HG02938 (cell line): ENCODE measurements at regions not wholly inside any gene's neighbourhood (a gene's known extent, or its start where the extent isn't known, plus 50 kb on each side); places are given as distances from the start of the nearest gene placed in this dataset.
"Not testable (repeated sequence)": the region's sequence is repeated elsewhere in the genome, so short reads cannot be mapped to it uniquely, and the experiment has no call there.

Experiments
- ATAC-seq: cut with Tn5 transposase; IDR thresholded peaks from one replicate; pipeline ENCODE4 v1.9.1; 2021; ENCODE audit warnings: mild to moderate bottlenecking, moderate library complexity; ENCODE audit not compliant: unreplicated experiment

DNA sequence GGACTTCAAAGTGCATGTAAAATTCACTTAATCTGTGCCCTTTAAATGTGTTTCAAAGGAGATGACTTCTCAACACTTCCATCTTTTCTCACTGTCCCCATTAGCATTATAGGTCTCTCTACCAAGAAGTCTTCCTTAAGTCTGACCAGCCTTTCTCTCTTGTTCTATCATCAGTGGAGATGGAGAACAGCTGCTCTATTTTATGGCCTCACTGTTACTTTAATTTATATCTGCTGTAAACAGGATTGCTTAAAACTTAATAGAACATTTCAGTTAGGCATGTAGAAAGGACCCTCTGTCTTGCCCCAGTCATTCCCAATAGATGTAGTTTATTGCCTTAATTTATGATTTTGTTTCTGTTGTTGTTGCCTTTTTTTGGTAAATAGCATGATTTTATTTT is 86.0 kb upstream of the CDC42EP3 start:
- ATAC-seq = not testable (repeated sequence)

DNA sequence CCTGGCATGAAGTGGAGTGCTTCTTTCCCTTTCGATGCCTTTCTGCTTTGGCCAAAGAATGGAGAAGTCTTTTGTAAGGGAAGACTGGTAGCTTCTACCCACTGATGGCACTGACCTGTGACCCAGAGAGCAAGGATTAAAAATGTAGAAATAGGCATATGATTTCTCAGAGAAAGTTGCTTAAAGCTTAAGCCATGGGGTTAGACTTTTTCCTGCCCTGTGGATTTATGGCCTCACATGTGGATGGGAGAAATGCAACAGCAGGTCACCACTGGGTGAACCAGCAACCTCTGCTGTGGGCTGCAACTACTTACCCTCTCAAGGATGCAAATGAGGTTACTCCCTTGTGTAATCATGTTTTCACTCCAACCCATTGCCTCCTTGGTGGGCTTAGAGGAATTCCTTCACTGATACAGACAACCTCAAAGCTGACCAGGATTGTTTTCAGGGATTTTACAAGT is 86.7 kb upstream of the CDC42EP3 start:
- not testable (repeated sequence) for ATAC-seq

DNA sequence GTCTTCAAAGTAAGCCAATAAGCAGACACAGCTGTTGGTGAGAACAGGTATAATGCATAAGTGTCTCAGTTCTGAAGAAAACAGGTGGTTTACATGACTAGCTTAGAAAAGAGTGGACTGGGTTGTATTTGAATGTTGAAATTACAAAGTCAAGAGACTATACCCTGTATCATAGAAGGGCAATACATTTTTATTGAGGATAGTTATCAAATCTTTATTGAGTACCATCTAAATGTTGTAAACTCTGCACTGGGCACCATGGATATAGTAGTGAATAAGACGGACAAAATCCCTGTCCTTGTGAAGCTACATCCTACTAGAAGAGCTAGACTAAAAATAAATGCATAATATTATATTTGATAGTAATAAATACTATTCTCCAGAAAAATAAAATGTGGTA is 88.5 kb upstream of the CDC42EP3 start:
- not testable (repeated sequence) for ATAC-seq

DNA sequence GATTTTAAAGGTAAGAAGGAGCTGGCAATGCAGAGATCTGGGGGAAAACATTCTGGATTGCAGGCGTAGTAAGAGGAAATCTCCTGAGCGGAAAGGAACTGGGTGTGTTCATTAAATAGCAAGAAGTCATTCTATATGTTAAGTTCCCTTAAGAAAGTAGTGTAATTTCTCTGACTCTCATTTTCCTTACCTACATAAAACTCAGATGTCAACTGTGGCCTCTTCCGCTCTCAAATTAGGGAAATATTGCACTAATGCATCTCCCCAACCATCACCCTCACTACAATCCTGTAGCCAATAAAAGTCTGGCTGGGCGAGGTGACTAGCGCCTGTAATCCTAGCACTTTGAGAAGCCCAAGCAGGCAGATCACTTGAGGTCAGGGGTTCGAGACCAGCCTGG is 89.0 kb upstream of the CDC42EP3 start:
- ATAC-seq = no peak

DNA sequence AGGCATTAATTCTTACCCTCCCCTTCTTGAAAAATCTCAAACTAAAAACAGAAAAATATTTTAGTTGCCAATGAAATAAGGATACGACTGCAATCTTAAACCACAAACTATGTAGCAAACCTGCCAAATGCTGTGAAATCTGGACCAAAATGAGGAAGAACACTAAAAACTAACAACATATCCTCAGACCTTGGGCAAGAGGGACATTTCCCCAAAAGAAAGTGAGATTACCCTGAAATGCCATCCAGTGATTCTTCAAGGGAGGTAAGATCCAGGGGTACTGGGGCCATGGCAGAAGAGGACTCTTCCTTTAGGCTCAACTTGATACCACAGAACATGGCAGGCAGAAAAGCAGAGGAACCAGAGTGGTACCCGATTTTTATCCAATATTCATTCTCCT is 90.8 kb upstream of the CDC42EP3 start:
- ATAC-seq = not testable (repeated sequence)

DNA sequence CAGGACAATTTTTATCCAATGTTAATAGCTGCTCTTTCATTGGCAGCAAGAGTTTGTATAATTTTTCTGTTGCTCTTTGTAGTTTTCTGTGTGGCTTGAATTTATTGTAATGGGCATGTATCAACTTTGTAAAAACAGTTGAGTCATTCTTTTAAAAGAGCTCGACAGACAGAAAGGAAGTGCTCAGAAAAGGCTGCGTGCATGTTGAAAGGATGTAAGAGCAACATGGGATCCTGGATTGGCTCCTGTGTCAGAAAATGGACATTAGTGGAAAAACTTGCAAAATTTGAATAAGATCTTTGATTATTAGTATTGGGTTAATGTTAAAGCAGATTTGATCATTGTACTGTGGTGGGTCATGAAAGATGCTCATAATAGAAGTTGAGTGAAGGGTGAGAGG is 93.3 kb upstream of the CDC42EP3 start:
- ATAC-seq = no peak

DNA sequence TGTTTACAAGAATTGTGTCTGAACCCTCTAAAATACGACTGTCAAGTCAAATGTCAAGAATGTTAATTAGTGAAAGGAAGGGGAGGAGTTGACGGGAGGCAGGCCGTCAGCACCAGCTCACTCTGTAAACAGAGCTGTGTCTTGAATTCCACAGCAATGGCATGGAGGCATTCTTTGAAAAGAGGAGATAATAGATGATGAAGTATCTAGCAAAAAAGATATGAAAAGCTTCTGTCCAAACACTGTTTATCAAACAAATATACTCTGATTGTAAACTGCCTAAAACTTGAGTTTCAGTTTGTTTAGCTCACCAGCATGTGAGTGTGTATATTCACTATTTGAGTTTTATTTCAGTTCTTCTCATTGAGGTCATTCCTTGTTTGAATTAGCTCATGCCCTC is 94.7 kb upstream of the CDC42EP3 start:
- no peak for ATAC-seq

DNA sequence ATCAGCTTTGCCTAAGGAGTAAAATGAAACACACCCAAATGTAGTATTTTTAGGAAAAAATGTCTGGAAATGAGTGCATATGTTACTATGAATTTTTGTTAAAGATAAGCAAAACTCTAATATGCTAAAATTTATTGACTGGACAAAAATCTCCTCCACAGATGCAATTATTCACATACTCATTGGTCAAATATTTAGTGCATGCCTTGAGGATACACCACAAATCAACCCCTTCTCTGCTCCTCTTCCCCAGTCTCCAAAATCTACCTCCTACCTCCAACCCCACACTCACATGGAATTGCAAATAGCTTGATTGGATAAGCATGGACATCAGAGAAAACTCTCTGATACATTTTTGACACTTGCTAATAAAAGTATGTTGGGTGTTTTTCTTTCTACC is 95.6 kb upstream of the CDC42EP3 start:
- no peak for ATAC-seq

DNA sequence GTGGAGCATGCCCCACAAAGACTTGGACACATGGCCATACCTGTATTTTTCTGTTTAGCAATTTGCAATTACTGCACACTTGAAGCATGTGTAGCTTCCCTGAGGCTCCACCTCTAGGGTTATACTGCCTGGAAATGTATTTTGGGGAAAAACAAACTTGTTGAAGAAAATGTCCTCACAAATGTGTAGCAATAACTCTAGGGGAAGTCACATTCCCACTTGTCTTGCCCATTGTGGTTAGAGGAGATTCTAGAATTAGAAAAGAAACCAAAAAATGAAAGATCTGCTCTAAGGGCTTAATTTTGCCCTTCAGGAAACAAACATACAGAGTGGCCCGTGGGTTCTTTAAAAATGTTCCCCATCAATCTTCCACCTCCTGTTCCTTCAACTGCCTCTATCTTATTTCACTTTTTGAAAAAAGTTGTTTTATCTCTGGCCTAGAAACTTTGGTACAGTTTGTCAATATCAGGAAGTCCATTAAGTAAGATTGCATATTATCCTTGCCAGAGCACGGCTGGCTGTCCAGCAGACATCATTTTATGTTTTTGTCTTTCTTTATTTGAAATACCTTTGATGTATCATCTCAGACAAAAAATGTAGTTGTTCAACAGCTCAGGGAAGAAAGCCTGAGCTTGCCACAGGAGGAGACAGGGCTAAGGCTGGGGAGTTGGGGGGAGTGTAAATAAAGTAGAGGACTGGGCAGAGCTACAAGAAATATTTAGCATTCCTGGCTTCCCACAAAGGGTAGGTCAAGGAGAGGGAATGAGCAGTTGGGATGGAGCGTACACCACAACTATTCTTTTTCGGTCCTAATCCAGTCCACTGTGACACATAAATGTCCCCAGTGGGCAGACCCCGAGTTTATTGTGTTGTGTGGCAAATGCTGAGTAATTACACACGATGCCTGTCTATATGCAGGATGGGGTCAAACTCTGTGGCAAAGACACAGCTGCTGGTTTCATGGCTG is 96.8 kb upstream of the CDC42EP3 start:
- no peak for ATAC-seq

DNA sequence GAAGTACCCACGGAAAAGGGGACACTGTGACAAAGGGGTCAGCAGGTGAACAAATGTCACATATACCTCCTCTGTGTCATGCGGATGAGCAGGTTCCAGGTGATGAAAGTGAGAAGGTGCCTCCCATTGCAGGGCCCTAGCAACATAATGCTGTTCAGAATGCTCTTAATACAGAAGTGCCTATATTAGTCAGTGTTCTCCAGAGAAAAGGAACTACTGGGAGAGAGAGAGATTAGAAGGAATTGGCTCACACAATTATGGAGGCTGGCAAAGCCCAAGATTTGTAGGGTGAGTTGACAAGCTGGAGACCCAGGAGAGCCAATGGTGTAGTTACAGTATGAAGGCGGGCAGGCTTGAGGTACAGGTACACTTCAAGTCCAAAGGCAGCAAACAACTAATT is 98.1 kb upstream of the CDC42EP3 start:
- no peak for ATAC-seq

DNA sequence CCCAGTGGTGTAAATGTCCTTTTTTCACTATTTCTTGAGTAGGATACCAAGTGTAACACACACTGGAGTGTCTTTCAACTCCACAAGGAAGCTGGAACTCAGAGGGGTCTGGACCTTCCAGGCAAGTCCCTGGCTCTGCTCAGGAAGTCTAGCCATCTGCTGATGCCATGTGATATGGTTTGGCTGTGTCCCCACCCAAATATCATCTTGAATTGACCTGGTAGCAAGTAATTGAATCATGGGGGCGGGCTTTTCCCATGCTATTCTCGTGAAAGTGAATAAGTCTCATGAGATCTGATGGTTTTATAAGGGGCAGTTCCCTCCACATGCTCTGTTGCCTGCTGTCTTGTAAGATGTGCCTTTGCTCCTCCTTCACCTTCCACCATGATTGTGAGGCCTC is 99.4 kb upstream of the CDC42EP3 start:
- no peak for ATAC-seq

DNA sequence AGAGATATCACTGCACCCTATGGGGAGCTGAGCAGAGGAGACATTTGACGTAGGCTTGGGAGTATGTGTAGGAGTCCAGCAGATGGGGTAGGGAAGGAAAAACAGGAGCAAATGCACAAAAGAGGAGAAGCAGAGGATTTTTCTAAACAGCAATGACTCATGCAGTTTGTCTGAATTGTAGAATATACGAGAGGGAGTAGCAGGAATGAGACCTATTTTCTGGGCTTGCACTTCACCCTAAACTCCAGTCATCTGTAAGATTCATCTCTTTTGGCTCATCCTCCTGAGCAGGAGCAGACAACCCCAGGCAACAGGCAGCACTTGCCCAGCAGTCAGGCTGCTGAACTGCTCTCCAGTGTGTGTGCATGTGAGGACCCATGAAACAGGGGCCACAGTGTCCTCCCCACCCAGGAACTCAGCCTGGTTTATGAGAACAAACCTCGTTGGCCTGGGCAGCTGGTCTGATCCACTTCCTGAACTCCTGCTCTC is 100.2 kb upstream of the CDC42EP3 start:
- no peak for ATAC-seq

DNA sequence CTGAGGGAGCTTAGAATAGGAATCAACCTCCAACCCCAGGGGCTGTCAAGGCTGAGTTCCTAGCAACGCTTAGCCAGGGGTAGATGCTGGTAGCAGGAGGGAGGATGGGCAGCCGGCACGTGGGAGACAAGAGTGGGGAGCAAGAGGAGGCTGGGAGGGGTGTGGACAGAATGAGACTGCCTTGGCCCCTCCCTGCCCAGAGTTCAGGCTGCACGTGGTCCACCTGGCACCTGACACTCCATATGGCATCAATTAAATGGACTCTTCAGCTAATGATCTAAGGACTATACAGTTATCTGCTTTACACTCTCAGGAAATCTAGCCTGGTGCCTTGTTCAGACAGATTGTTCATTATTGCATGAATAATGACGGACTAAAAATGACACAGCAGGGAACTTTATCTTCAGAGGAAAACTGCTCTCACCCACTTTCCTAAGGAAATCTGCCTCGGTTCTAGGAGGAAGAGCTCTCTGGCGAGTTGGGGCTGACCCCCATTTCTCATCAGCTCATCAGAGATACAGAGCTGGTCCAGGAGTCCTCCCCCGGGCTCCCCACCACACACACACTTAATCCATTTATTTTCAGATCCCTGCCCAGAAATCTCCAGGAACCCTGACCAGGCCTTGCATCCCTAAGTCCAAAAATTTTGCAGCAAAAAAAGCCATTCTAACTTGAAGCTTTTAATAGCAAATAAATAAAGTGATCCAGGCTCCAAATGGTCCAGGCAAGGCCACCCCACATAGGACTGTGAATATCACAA is 102.1 kb upstream of the CDC42EP3 start:
- no peak for ATAC-seq

DNA sequence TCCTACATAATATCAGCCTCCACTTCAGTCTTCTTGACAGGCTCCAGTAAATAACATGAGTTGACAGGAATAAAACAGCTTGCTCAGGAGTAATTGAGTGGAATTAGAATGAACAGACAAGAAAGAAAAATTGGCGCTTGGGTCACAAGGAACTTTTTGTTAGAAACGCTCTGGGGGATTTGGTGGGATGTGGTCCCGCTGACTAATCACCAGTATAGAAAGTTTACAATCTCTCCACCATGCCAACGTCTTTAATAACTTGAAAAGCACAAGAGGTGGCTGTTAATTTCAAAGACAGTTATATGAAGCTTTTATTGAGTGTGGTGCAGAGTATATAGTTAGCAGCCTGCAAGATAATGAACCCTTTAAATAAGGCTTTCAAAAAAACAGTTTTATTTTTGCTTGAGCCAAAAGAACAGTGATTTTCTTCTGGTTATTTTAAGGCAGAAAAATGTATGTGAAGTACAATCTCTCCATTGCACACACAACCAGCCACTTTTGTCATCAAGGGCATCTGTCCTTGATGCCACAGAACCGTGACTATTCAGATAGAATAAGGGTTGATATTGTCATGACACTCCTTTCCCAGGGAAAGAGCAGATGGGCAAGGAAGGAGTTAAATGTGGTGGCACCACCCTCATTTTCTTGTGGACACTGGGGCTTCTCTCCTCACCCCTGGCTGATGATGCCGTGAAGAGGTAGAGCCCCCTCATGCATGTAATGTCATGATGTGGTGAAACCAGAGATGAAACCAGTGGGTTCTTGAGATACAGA is 102.9 kb upstream of the CDC42EP3 start:
- ATAC-seq = not testable (repeated sequence)

DNA sequence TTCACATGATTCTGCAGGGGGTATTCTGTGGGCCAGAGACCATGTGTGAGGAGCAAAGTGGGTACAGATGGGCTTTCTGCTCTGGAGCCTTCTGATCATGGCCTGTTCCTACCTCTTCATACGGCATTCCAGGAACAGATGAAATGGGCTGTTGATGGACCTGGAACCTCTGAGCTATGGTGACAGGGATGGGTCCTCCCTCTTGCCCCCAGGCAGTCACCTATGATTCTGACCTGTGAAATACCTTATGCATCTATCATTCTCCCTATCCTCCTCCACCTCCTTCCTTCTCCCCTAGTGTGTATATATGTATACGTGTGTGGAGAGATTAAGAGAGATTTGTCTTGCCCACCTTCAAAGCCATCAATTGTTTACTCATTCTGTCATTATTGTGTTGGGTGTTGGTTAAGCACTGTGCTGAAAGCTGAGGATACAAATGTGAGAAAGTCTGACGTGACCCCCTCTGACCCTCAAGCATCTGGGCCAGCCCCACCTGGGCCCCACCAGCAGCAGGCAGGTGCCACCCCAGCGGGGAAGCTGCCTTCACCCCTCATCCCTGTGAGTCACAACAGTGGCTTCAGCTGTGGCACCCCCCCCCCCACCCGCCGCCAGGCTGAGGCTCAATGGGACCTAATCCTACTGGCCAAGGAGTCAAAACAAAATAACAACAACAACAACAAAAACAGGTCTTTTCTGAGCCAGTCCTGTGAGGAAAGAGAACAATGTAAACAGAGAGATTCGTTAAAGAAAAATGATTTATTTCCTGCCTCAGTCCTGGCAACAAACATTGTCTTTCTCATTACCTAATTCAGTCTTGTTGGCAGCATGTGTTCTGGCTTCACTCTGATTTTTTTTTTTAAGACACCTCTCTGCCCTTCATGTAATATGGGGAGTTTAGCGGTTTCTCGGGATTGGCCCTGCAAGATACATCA is 103.8 kb upstream of the CDC42EP3 start:
- ATAC-seq = no peak

DNA sequence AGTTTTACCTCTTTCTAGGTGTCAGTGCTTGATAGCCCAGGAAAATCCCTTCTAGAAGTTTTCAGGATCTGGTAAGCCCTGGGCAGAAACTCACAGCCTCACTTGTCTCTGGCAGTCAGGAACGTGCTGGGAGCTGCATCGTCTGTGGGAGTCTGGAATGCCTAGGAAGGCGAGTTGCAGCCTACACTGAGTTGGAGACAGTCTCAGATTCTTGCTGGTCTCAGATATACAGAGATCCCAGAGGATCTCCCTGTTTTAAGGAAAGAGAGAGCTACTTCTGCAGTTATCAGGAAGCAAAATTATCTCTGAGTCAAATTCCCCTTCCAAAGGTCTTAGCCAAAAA is 104.4 kb upstream of the CDC42EP3 start:
- no peak for ATAC-seq

DNA sequence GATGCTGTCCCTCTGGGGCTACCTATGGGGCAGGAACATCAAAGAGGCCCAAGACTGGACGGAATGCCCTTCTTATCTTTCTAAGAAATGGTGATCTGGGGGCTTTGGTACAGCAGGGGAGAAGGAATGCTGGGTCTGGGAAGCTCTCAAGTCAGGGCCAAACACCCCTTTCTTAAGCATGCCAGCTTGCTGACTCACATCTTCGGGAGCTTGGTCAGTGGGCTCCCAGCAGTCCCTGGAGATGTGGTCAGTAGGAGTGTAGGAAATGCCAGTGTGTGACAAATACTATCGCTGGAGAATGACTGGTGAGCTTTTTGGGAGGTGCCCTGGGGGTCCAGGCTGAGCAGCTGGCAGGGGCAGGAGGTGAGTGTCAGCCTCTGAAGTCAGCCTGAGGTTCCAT is 105.0 kb upstream of the CDC42EP3 start:
- ATAC-seq = no peak

DNA sequence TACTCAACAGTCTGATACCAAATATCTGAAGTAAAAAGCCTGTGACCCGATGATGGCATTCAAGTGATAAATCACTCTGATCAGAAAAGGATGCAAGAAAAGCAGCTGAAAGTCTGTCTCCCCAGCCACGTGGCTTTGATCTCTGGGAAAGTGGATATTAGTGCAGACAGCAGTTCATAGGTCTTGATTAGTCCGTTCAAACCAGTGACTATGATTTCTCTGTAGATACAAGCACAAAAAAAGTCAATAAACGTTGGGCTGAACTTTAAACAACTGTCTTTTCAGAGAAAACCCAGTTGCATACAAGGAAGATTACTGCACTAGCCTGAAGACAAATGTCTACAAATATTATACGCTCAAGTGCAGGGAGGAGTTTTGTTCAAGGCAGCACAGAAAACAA is 107.7 kb upstream of the CDC42EP3 start:
- no peak for ATAC-seq

DNA sequence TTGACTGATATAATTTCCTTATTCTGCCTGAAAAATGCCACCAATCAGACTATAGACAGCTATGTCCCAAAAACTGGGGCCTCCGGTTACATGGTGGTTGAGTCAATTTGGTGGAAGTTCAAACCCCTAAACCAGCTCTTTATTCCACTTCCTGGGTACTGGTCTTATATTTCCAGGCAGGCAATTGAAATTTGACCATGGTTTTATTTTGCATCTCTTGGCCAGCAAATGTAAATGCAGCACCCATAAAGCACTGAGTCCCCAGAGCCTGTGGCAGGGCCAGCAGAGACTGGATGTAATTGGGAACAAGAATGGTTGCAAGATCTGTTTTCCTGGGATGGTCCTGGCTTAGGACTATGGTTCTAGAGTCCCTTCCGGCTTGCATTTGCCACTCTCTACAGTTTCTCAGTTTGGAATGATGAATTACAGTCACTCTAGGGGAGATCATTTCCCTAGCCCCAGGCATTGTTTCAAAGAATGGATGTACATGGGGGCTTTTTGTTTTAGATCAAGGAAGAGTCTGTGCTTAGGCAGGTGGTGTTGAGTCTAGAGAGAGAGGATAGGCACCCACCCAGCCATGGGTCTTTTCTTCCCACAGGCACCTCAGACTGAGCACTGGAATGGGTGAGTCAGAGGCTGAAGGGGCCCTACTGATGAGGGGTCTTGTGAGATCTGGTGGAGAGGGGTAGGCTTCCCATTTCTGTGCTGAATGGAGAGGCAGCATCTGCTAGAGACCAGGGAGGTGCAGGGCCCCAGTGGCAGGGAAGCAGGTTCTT is 108.4 kb upstream of the CDC42EP3 start:
- no peak for ATAC-seq

DNA sequence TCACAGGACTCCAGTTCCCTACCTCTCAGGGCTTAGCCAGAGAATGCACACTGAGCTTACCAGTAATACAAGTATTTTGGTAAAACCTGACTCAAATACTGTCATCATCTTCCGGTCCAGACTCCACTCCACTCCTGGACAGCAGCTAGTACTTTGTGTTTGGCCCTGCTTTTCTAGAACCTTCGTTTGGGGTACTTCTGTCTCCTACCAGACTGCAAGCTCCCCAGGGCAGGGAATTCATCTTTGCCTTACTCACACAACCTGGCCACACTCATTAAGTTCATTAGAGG is 108.9 kb upstream of the CDC42EP3 start:
- ATAC-seq = no peak
